GM21528 (cell line): ENCODE measurements at regions not wholly inside any gene's neighbourhood (a gene's known extent, or its start where the extent isn't known, plus 50 kb on each side); places are given as distances from the start of the nearest gene placed in this dataset.
"Not testable (repeated sequence)": the region's sequence is repeated elsewhere in the genome, so short reads cannot be mapped to it uniquely, and the experiment has no call there.

Experiments used
- ATAC-seq: cut with Tn5 transposase; IDR thresholded peaks from one replicate; pipeline ENCODE4 v1.9.1; 2021; ENCODE audit warnings: mild to moderate bottlenecking, moderate library complexity; ENCODE audit not compliant: unreplicated experiment, low FRiP score

- ATAC-seq, result no peak
Observed at GRCh38 chr3:78066287-78066686, 1026.4 kb downstream of the ROBO2 start.

GRCh38 chr3:78070188-78070587, 1030.3 kb downstream of the ROBO2 start:
- no peak for ATAC-seq

GRCh38 chr3:78076379-78076778, 1036.5 kb downstream of the ROBO2 start:
- ATAC-seq, result no peak

- no peak for ATAC-seq
Observed at GRCh38 chr3:78077178-78077577, 1037.3 kb downstream of the ROBO2 start.

- ATAC-seq, result no peak
Observed at GRCh38 chr3:78077842-78078241, 1037.9 kb downstream of the ROBO2 start.

- no peak for ATAC-seq
Observed at GRCh38 chr3:78079514-78079913, 1039.6 kb downstream of the ROBO2 start.

- ATAC-seq, result no peak
Observed at GRCh38 chr3:78086150-78086549, 1046.3 kb downstream of the ROBO2 start.

GRCh38 chr3:78087134-78087533, 1047.2 kb downstream of the ROBO2 start:
- ATAC-seq, result no peak

GRCh38 chr3:78088006-78088405, 1048.1 kb downstream of the ROBO2 start:
- no peak for ATAC-seq

- no peak for ATAC-seq
Observed at GRCh38 chr3:78090382-78090781, 1050.5 kb downstream of the ROBO2 start.

GRCh38 chr3:78091478-78092119, 1051.7 kb downstream of the ROBO2 start:
- ATAC-seq, result no peak

- ATAC-seq, result not testable (repeated sequence)
Observed at GRCh38 chr3:78092574-78092973, 1052.7 kb downstream of the ROBO2 start.

- no peak for ATAC-seq
Observed at GRCh38 chr3:78096488-78097255, 1056.8 kb downstream of the ROBO2 start.

- ATAC-seq, result no peak
Observed at GRCh38 chr3:78098367-78098766, 1058.5 kb downstream of the ROBO2 start.

GRCh38 chr3:78101384-78101783, 1061.5 kb downstream of the ROBO2 start:
- no peak for ATAC-seq

GRCh38 chr3:78108269-78108961, 1068.5 kb downstream of the ROBO2 start:
- ATAC-seq, result not testable (repeated sequence)

- no peak for ATAC-seq
Observed at GRCh38 chr3:78112291-78113010, 1072.6 kb downstream of the ROBO2 start.

- ATAC-seq, result no peak
Observed at GRCh38 chr3:78115983-78116382, 1076.1 kb downstream of the ROBO2 start.

GRCh38 chr3:78116874-78117273, 1077.0 kb downstream of the ROBO2 start:
- no peak for ATAC-seq

GRCh38 chr3:78123058-78123457, 1083.2 kb downstream of the ROBO2 start:
- ATAC-seq, result no peak

- no peak for ATAC-seq
Observed at GRCh38 chr3:78129707-78130106, 1089.8 kb downstream of the ROBO2 start.
